ENCODE measurements at regions not wholly inside any gene's neighbourhood (a gene's known extent, or its start where the extent isn't known, plus 50 kb on each side); places are given as distances from the start of the nearest gene placed in this dataset.

DNA sequence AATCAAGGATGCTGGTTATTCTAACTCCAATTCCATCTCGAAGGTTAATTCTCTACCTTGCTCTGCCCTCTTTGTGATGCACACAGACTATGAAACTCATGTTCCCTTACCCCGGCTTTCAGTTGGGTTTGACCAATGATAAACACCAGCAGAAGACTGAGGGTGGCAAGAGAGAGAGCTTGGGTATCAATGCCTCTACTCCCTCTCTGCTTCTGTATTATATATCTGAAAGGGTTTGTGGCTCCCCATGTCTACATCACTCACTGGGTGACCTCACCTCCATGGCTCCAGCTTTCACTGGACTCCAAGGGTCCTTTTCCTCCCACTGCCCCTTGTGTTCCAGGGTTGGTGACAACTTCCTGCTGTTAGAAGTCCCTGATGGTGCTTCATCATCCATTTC, 659.0 kb upstream of the TBX3 start:
- Mint-ChIP-seq H3K27me3 (no peaks in the 10 kb centered on the region), H3K36me3 (ENCODE audit: low read depth) (no peaks in the 10 kb centered on the region), H3K4me3 (no peak overlapping the region), H3K4me1 (no peaks in the 10 kb centered on the region), H3K9me3 (peaks cover 5% of the 10 kb centered on the region), H3K27ac (no peak overlapping the region)
- intact Hi-C loops (cut with micrococcal nuclease) = no loop called here
- TF ChIP-seq, protein P1, sequence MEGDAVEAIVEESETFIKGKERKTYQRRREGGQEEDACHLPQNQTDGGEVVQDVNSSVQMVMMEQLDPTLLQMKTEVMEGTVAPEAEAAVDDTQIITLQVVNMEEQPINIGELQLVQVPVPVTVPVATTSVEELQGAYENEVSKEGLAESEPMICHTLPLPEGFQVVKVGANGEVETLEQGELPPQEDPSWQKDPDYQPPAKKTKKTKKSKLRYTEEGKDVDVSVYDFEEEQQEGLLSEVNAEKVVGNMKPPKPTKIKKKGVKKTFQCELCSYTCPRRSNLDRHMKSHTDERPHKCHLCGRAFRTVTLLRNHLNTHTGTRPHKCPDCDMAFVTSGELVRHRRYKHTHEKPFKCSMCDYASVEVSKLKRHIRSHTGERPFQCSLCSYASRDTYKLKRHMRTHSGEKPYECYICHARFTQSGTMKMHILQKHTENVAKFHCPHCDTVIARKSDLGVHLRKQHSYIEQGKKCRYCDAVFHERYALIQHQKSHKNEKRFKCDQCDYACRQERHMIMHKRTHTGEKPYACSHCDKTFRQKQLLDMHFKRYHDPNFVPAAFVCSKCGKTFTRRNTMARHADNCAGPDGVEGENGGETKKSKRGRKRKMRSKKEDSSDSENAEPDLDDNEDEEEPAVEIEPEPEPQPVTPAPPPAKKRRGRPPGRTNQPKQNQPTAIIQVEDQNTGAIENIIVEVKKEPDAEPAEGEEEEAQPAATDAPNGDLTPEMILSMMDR (IDR thresholded peaks at IDR 0.05) = no peak
- DNase-seq = no peak
- CTCF ChIA-PET = no interaction called here
- POLR2A ChIA-PET = no interaction called here
- ATAC-seq (ENCODE audit: low read depth) = no peak

DNA sequence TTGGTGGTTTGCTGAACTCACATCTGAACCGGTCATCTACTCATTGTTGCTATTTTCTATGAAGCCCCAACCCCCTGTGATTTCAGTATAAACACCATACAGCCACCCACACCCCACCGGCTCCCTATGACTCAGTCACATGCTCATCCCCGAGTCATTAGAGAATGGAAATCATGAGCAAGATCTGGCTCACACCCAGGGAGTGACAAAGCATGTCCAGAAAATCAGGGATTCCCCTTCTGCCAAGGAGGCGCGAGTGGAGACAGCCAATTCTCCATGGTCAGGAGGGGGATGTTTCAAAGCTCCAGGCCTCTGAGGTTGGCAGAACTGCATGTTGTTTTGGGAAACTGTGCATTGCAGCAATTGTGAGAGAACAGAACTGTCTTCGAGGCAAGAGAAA, 657.5 kb upstream of the TBX3 start:
- ATAC-seq (ENCODE audit: low read depth) (no peak), DNase-seq (no peak)
- Mint-ChIP-seq H3K4me1 (no peaks in the 10 kb centered on the region), H3K27ac (no peak overlapping the region), H3K4me3 (no peak overlapping the region), H3K36me3 (ENCODE audit: low read depth) (no peaks in the 10 kb centered on the region), H3K27me3 (no peaks in the 10 kb centered on the region), H3K9me3 (peaks cover 5% of the 10 kb centered on the region)
- TF ChIP-seq, protein P1 (IDR thresholded peaks at IDR 0.05) = no peak
- POLR2A ChIA-PET = no interaction called here
- CTCF ChIA-PET = no interaction called here
- intact Hi-C loops (cut with micrococcal nuclease) = no loop called here

DNA sequence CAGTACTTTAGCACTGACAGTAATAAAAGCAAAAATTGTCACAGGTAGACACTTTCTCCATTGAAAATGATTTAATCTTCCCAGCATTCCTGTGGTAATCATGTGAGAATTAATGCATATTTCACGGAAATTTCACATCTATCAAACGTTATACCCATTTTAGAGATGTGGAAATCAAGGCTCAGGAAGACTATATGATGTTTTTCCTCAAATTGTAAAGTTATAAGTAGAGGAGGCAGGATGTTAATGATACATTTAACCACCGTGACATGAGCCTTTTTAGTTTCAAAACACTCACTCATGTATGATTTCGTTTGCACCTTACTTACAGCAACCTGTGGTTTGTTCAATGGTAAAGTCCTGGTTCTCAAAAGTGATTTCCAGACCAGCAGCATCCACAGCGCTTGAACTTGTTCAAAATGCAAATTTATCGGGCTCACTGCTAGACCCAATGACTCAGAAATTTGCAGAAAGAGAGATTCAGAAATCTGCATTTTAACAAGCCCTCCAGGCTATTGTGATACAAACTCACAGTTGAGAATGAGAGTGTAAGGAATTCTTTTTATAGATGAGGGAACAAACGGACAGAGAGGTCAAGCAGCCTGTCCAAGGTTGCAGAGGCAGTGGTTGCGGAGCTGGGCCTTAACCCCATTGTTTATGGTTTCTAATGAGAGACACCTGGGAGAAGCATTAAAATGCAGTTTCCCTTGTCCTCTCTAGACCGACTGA, 654.8 kb upstream of the TBX3 start:
- ChIA-PET POLR2A (no interaction called here), CTCF (no interaction called here)
- no peaks in the 10 kb centered on the region for H3K4me1 Mint-ChIP-seq
- ATAC-seq (ENCODE audit: low read depth) (no peak), DNase-seq (no peak)
- intact Hi-C loops (cut with micrococcal nuclease) = no loop called here
- TF ChIP-seq, protein P1 (IDR thresholded peaks at IDR 0.05) = no peak
- no peak overlapping the region for H3K4me3 Mint-ChIP-seq
- H3K27me3 Mint-ChIP-seq = no peaks in the 10 kb centered on the region
- H3K27ac Mint-ChIP-seq = no peak overlapping the region
- H3K36me3 Mint-ChIP-seq (ENCODE audit: low read depth) = no peaks in the 10 kb centered on the region
- H3K9me3 Mint-ChIP-seq = peaks cover 5% of the 10 kb centered on the region

DNA sequence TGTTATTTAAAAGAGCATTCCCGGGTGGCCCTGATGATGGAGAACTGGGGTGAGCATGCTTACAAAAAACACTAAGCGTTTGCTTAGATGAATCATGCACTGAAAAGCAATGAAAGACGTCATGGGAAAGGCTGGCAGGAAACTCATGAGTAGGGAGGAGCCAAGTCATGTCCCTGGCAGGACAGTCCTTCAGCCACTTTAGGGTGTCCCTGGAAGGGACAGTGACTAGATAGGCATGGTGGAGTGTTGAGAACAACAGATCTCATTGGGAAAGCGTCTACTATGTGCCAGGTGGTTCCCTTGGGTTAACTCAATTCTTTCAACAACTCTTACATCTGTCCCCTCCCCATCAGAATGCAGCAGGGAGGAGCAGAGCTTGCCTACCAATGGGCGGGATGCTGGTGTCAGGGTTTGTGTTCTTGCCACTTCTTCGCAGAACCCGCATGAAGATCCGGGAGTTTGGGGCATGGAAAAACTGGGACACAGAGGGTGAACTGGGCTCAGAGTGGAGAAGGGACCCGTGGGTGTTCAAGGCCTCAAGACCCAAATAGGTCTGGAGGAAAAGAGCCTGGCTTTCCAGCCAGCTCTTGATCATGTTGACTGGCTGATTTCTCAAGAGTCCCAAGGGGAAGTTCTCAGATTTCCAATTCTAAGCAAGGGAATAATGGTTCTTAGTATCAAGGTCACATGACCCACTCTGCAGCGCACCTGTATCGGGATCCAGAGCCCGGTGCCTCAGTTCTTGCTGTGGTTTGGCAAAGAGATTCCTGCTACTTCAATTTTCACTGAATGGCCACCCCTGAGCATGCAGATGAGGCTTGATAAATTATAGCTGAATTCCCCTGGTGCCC, 653.9 kb upstream of the TBX3 start:
- Mint-ChIP-seq H3K36me3 (ENCODE audit: low read depth) (no peaks in the 10 kb centered on the region), H3K27ac (no peak overlapping the region), H3K4me1 (no peaks in the 10 kb centered on the region), H3K27me3 (no peaks in the 10 kb centered on the region), H3K4me3 (no peak overlapping the region), H3K9me3 (peaks cover 4% of the 10 kb centered on the region)
- TF ChIP-seq, protein P1 (IDR thresholded peaks at IDR 0.05) = no peak
- ATAC-seq (ENCODE audit: low read depth) = no peak
- DNase-seq = no peak
- ChIA-PET CTCF (no interaction called here), POLR2A (no interaction called here)
- intact Hi-C loops (cut with micrococcal nuclease) = no loop called here

DNA sequence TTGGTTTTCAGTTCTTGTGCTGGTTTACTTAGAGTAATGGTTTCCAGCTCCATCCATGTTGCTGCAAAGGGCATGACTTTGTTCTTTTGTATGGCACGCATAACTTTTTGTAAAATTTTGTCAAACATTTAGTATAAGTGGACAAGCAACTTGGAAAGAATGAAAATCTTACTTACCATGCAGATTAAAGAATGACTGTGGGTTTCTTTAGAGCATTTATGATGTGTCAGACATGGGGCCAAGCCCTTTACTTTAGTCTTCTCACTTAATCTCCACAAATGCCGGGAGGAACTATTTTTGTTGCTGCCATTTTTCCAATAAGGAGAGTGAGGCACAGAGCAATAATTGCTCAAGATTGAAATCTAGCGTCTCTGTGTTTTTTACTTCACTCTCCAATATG, 652.5 kb upstream of the TBX3 start:
- no peak overlapping the region for H3K27ac Mint-ChIP-seq
- no peaks in the 10 kb centered on the region for H3K9me3 Mint-ChIP-seq
- CTCF ChIA-PET = no interaction called here
- H3K36me3 Mint-ChIP-seq (ENCODE audit: low read depth) = no peaks in the 10 kb centered on the region
- TF ChIP-seq, protein P1 (IDR thresholded peaks at IDR 0.05) = no peak
- POLR2A ChIA-PET = no interaction called here
- DNase-seq (no peak), ATAC-seq (ENCODE audit: low read depth) (no peak)
- H3K4me1 Mint-ChIP-seq = no peaks in the 10 kb centered on the region
- no peak overlapping the region for H3K4me3 Mint-ChIP-seq
- H3K27me3 Mint-ChIP-seq = no peaks in the 10 kb centered on the region
- intact Hi-C loops (cut with micrococcal nuclease) = no loop called here

Measured in activated B cell treated with CpG ODN at 0.5 μM for 24 hours (primary cell).